ENCODE measurements at regions not wholly inside any gene's neighbourhood (a gene's known extent, or its start where the extent isn't known, plus 50 kb on each side); places are given as distances from the start of the nearest gene placed in this dataset.

- BruUV-seq (replicated peaks), result no TSS peak
- Histone ChIP-seq H4K8ac (ENCODE audit: low read depth in 2 of 2, low read length in 2 of 2) (no peak overlapping the region), H3K56ac (ENCODE audit: extremely low read depth, insufficient read depth, low read length) (no peak overlapping the region), H3K4ac (ENCODE audit: low read depth, low read length) (no peak overlapping the region), H4K20me1 (ENCODE audit: insufficient read depth, low read length) (no peaks in the 10 kb centered on the region), H3K23ac (ENCODE audit: low read depth, low read length) (no peak overlapping the region), H3K79me1 (ENCODE audit: low read depth in 1 of 2, low read length in 2 of 2) (no peaks in the 10 kb centered on the region), H4K91ac (ENCODE audit: insufficient read depth, low read depth, low read length) (no peak overlapping the region), H2AK5ac (ENCODE audit: low read depth, low read length) (no peak overlapping the region), H3K14ac (replicated peaks; ENCODE audit: low read depth, low read length) (no peak overlapping the region), H2BK20ac (ENCODE audit: low read depth, low read length) (no peak overlapping the region), H3K9ac (ENCODE audit: low read depth, low read length) (no peak overlapping the region), H2BK5ac (ENCODE audit: low read depth, low read length, poor library complexity, severe bottlenecking) (no peak overlapping the region), H3K4me3 (ENCODE audit: insufficient read depth, low read depth, low read length) (no peak overlapping the region), H3K27ac (ENCODE audit: insufficient read depth, low read length) (no peak overlapping the region), H3K9me3 (ENCODE audit: control insufficient read depth, insufficient read depth, low read length) (no peaks in the 10 kb centered on the region), H3K4me2 (ENCODE audit: low read depth, low read length) (no peak overlapping the region), H2AK9ac (replicated peaks; ENCODE audit: low read depth, low read length, poor library complexity) (no peak overlapping the region), H2AFZ (replicated peaks; ENCODE audit: low read length, poor library complexity) (no peak overlapping the region), H3K27me3 (ENCODE audit: control insufficient read depth, insufficient read depth, low read length) (no peaks in the 10 kb centered on the region), H2BK15ac (ENCODE audit: low read depth, low read length) (no peak overlapping the region), H2BK120ac (ENCODE audit: low read depth, low read length) (no peak overlapping the region), H3K4me1 (ENCODE audit: control insufficient read depth, insufficient read depth, low read length) (no peaks in the 10 kb centered on the region), H3K36me3 (ENCODE audit: control insufficient read depth, insufficient read depth, low read length) (no peaks in the 10 kb centered on the region), H3K18ac (ENCODE audit: low read depth, low read length) (no peak overlapping the region), H4K5ac (ENCODE audit: low read depth, low read length) (no peak overlapping the region), H3K9me1 (ENCODE audit: insufficient read depth, low read length) (no peaks in the 10 kb centered on the region)
- intact Hi-C loops (cut with micrococcal nuclease), result no loop called here
- CTCF ChIA-PET, result no interaction called here
- in situ Hi-C loops (cut with MboI; ENCODE audit: low sequenced_read_pairs), result no loop called here
- DNase-seq, result no peak
- POLR2A ChIA-PET (ENCODE audit: unreplicated experiment), result no interaction called here
- no CpG with 5 or more reads among the region's 3 CpGs for WGBS, 2 experiments (ENCODE audit: extremely low coverage in 2 of 2, insufficient read length in 1 of 2)
- no peak for ATAC-seq (ENCODE audit: low read depth)
- dilution Hi-C loops (cut with HindIII; ENCODE audit: low sequenced_read_pairs, unreplicated experiment), result no loop called here
- no peak for TF ChIP-seq MAFK (IDR thresholded peaks at IDR 0.05; ENCODE audit: low read depth, low read length)
- no peak for TF ChIP-seq BHLHE40 (IDR thresholded peaks at IDR 0.05; ENCODE audit: low read depth, low read length)
- TF ChIP-seq POLR2A (IDR thresholded peaks at IDR 0.05; ENCODE audit: low read depth, low read length), result no peak
- no peak for TF ChIP-seq CTCF (conservative IDR thresholded peaks at IDR 0.05; ENCODE audit: low read depth, low read length)
- TF ChIP-seq NFE2L2 (IDR thresholded peaks at IDR 0.05; ENCODE audit: low read depth, low read length), result no peak
- TF ChIP-seq FOS (IDR thresholded peaks at IDR 0.05; ENCODE audit: low read depth, low read length), result no peak
- TF ChIP-seq RFX5 (IDR thresholded peaks at IDR 0.05; ENCODE audit: low read depth, low read length), result no peak
- no peak for TF ChIP-seq MXI1 (IDR thresholded peaks at IDR 0.05; ENCODE audit: borderline replicate concordance, low read depth, low read length)
- TF ChIP-seq USF2 (IDR thresholded peaks at IDR 0.05; ENCODE audit: low read depth, low read length), result no peak
These were observed 50.1 kb upstream of the HDAC9 start for GRCh38 chr7:18445483-18445882.

Small RNA genes lying in the stretch of these regions (microRNA-seq; reads per million reads assigned to microRNA genes)
- gene MIR1302-6 (ENCODE audit: insufficient read depth in 1 of 2, insufficient read length in 1 of 2, unreplicated experiment in 1 of 2), result 0 reads per million in 2 experiments

Small RNA genes lying in the stretch of these regions (small RNA-seq; reads per million reads assigned to genes)
- gene MIR1302-6, result 0 reads per million in 5 experiments

Data from IMR-90 (cell line).